HG03439 (cell line): ENCODE measurements at regions not wholly inside any gene's neighbourhood (a gene's known extent, or its start where the extent isn't known, plus 50 kb on each side); places are given as distances from the start of the nearest gene placed in this dataset.
"Not testable (repeated sequence)": the region's sequence is repeated elsewhere in the genome, so short reads cannot be mapped to it uniquely, and the experiment has no call there.

Experiments
- ATAC-seq: cut with Tn5 transposase; IDR thresholded peaks from one replicate; pipeline ENCODE4 v1.9.1; 2021; ENCODE audit warnings: mild to moderate bottlenecking, moderate library complexity; ENCODE audit not compliant: unreplicated experiment

- ATAC-seq, result no peak
Measured at GRCh38 chr18:10077986-10078385, 164.2 kb downstream of the VAPA start.

DNA sequence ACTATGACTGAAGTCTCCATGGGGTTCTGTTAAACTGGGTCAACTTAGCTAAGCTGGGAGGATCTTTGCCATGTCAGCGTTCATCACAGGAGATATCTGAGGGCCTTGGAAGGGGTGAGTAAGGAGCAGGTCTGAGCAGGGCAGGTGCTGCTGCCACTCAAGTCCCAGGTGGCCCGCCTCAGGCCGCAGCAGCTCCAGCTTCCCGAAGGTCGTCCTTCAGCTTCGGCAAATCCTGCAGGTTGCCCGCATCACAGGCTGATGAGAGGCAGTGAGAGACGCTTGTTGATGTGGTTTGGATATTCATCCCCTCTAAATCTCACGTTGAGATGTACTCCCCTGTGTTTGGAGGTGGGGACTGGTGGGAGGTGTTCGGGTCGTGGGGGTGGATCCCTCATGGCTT lies 166.6 kb downstream of the VAPA start:
- ATAC-seq, result no peak

GRCh38 chr18:10081492-10081891 lies 167.7 kb downstream of the VAPA start:
- ATAC-seq, result no peak

DNA sequence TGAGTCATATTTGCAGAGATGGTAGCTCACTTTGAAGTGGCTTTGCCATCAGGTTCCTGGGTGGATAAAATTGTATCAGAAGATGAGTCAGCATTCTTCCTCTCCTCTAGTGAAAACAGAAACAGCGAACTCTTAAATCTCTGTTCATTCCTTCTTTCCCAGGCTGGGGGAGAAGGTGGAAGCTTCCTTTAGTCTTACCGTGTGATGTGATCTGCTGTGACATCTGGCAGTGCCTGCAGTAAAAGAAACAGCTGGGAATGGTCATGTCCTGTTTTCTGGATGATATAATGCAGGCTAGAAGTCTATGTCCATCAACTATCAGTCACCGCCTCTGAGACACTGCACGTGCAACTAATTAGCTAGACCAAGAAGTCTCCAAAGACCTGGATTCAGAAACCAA lies 171.6 kb downstream of the VAPA start:
- no peak for ATAC-seq

GRCh38 chr18:10085876-10086275 lies 172.1 kb downstream of the VAPA start:
- ATAC-seq, result no peak

GRCh38 chr18:10086458-10087210 lies 172.8 kb downstream of the VAPA start:
- ATAC-seq, result no peak

DNA sequence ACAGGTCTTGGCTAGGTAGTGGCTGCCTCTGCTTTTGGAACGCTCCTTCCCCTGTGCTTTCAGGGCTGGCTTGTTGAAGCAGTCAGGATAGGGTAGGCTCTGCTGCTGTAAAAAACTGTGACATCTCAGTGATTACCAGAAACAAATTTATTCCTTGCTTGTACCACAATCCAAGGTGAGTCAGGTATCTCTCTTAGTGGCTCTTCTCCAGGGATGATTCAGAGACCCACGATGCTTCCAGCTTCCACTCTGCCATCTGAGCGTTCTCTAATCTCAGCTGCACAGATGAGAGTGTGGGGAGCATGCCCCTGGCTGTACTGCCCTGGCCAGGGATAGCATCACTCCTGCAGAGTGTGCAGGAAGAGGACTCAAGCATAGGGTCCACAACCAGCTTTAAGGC lies 174.9 kb downstream of the VAPA start:
- ATAC-seq, result no peak

GRCh38 chr18:10089881-10090280 lies 176.1 kb downstream of the VAPA start:
- ATAC-seq, result no peak

DNA sequence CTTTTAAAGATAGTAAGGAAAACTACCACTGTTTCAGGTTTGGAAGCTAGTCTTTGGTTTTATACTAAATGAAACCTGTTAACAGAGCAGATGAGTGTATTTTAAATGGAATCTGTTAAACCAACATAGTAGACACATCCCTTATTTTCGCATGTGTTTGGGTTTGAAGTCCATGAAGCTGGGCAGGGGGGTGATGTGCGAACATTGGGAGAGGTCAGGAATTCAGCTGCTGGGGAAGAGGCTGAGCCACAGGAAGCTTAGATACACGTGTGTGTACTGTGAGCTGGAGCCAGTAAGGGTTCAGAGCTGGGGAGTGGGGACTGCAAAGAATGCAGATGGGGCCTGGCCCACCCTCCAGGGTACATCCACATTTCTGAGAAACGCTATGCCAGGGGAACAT lies 176.9 kb downstream of the VAPA start:
- ATAC-seq, result no peak

DNA sequence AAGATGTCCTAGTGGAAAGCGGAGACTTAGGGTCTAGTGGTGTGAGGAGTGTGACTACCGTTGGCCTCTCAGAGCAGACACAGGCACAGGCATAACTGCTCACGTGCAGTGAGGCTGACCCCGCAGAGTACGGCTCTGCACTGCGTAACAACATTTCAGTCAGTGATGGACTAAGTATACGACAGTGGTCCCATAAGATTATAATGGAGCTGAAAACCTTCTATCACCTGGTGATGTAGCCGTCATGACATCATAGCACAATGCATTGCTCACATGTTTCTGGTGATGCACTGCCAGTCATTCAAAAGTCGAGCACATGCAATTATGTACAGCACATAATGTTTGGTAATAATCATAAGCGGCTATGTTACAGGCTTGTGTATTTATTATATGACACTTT lies 179.6 kb downstream of the VAPA start:
- ATAC-seq, result no peak

DNA sequence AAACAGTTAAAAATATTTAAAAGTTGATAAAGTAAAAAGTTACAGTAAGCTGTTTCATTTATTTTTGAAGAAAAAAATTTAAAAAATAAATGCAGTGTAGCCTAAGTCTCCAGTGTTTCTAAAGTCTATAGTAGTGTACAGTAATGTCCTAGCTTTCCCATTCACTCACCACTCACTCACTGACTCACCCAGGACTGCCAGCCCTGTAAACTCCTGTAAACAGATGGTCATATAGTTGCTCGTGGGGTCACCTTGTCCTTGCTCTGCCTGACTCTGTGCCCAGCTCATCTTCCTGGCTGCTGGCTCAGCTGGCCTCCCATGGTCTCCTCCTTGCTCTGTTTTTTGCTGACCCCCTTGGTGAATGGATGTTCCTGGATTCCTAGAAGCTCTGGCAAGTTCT lies 180.3 kb downstream of the VAPA start:
- ATAC-seq, result no peak

- no peak for ATAC-seq
Measured at GRCh38 chr18:10094655-10095054, 180.8 kb downstream of the VAPA start.

DNA sequence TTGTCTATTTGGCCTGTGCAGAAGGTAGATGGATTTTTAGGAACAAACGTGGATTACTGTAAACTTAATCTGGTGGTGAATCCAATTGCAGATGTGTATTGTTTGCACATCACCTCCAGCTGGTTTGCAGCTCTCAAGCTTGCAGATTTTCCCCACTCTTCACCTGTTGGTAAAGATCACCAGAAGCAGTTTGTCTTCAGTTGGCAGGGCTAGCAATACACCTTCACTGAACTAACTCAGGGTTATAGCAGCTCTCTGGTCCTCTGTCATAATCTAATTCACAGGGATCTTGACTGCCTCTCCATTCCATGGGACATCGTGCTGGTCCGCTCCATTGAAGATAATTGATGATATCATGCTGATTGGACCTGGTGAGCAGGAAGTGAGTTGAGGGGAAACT lies 181.5 kb downstream of the VAPA start:
- ATAC-seq, result no peak

DNA sequence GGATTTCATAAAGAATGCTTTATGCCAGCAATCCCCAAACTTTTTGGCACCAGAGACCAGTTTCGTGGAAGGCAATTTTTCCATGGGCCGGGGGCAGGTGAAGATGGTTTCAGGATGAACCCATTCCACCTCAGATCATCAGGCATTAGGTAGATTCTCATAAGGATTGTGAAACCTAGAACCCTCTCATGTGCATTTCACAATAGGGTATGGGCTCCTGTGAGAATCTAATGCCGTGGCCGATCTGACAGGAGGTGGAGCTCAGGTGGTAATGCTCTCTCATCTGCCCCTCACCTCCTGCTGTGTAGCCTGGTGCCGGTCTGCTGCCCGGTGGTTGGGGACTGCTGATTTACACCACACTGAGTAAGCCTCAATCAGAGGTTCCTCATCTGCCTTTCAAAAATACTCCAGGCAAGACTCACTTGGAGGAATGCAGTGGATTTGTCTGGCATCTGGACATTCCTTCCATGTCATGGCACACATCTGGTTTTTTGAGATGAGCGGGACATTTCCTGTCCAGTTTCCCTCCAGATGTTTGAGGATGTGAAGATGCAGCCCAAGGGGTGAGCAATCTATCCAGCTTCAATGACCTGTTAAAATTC lies 185.8 kb downstream of the VAPA start:
- ATAC-seq, result no peak

DNA sequence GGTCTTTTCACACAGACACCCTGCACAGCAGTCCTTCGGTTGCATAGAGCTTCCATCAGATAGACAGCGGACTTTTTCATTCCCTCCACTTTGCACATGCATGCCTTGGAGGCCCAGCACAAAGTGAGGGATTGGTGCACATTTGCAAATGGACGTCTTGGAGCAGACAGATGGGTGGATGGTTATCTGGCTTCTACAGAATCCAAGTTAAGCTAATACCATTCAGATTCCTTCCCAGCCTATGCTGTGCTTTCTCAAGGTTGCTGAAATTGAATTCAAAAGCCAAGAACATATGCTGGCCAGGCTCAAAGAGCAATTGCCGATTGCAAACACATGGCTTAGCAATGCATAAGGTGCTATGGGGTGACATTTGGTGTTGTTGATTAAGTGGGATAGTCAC lies 186.4 kb downstream of the VAPA start:
- no peak for ATAC-seq

- no peak for ATAC-seq
Measured at GRCh38 chr18:10100941-10101701, 187.3 kb downstream of the VAPA start.

GRCh38 chr18:10101729-10102128 lies 187.9 kb downstream of the VAPA start:
- no peak for ATAC-seq

- ATAC-seq, result not testable (repeated sequence)
Measured at GRCh38 chr18:10105118-10105517, 191.3 kb downstream of the VAPA start.

DNA sequence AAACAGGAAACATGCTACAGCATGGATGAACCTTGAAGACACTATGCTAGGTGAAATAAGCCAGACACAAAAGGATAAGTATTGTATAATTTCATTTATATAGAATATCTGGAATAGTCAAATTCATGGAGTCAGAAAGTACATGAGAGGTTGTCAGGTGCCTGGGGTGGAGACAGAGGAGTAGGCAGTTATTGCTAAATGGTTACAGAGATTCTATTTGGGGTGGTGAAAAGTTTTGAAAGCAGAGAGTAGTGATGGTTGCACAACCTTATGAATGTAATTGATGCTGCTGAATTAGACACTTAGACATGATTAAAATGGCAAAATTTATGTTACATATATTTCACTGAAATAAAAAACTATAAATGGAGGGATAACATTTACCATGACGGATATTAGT lies 197.4 kb downstream of the VAPA start:
- ATAC-seq, result no peak

- ATAC-seq, result no peak
Measured at GRCh38 chr18:10111944-10112343, 198.1 kb downstream of the VAPA start.

- no peak for ATAC-seq
Measured at GRCh38 chr18:10113121-10114022, 199.6 kb downstream of the VAPA start.
